GM12801 (cell line): ENCODE measurements at regions not wholly inside any gene's neighbourhood (a gene's known extent, or its start where the extent isn't known, plus 50 kb on each side); places are given as distances from the start of the nearest gene placed in this dataset.

Experiments used
- TF ChIP-seq, protein P1 (sequence below): IDR thresholded peaks from one replicate; pipeline ENCODE4 v1.5.1; 2011; ENCODE audit warnings: control low read depth; ENCODE audit not compliant: insufficient read length; ENCODE audit errors: extremely low read depth

GRCh38 chr11:19506816-19507486, 205.7 kb upstream of the NAV2 start:
- TF ChIP-seq, protein P1, sequence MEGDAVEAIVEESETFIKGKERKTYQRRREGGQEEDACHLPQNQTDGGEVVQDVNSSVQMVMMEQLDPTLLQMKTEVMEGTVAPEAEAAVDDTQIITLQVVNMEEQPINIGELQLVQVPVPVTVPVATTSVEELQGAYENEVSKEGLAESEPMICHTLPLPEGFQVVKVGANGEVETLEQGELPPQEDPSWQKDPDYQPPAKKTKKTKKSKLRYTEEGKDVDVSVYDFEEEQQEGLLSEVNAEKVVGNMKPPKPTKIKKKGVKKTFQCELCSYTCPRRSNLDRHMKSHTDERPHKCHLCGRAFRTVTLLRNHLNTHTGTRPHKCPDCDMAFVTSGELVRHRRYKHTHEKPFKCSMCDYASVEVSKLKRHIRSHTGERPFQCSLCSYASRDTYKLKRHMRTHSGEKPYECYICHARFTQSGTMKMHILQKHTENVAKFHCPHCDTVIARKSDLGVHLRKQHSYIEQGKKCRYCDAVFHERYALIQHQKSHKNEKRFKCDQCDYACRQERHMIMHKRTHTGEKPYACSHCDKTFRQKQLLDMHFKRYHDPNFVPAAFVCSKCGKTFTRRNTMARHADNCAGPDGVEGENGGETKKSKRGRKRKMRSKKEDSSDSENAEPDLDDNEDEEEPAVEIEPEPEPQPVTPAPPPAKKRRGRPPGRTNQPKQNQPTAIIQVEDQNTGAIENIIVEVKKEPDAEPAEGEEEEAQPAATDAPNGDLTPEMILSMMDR: no peak

GRCh38 chr11:19502691-19503253, 209.9 kb upstream of the NAV2 start:
- TF ChIP-seq, protein P1: no peak

DNA sequence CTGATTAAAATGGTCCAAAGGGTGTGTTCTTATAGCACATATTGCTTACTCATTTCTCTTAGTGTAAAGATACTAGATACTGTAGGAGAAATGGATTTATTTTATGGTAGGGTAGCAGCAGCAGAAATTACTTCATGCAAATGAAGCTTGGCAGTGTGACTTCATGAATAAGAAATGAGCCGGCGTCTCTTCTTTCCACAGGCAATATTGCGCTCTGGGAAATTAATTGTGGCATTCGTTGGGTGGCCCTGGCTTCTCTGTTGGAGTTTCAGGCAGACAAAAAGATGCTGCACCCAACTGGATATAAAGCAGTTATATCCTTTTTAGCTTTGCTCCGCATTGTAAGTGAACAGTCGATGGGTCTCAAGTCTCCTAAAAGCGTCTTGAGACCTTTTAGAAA, 211.0 kb upstream of the NAV2 start:
- TF ChIP-seq, protein P1: no peak

DNA sequence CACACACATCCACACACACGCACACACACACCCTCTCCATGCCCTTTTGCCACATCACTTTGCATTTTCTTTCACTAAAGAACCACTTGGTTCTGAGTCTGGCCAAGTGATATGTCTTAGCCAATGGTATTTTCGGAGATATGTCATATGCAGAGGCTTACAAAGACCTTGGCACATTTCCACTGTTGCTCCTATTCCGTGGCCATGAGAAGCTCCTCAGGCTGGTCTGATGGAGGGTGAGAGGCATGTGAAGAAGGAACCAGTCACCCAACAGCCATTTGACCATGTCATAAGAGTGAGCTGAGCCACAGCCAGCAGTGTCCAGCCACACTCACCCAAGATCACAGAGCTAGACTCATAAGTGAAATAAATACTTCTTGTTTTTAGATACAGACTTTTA, 212.6 kb upstream of the NAV2 start:
- TF ChIP-seq, protein P1: no peak

DNA sequence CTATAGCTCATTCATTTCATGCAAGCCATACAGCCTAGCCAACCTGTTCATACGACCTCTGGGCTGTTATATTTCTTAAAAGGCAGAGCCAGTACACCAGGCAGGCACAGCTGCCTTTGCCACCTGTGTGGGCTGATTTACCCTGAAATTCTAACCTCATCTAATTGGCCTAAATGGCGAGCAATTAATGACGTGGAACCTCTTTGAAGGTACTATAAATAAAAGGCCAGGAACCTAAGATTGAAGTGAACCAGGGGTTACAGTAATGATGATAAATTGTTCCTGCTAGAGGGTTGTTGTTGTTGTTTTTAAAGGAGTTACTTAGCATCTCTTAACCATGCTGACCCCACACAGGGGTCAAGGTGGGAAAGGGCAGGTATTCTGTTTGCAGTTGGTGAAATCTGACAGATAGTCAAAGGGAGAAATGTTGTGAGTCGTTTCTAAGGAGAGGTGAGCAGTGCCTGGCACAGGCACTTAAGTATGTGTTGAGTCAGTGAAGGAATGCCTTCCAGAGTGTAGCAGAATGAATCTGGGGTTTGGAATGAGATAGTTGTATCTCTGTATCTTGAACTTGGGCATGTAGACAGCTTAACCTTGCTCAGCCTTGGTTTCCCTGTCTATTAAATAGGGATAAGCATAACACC, 213.5 kb upstream of the NAV2 start:
- TF ChIP-seq, protein P1: no peak

GRCh38 chr11:19493446-19494213, 219.0 kb upstream of the NAV2 start:
- TF ChIP-seq, protein P1: no peak
